SK-N-SH treated with all-trans-retinoic acid at 6 μM for 48 hours (cell line): ENCODE measurements at regions not wholly inside any gene's neighbourhood (a gene's known extent, or its start where the extent isn't known, plus 50 kb on each side); places are given as distances from the start of the nearest gene placed in this dataset.

Source experiments
- ARNTL ChIP-seq: fragments of 450-650 bp; formaldehyde crosslinking; IDR thresholded peaks from 2 replicates; pipeline ENCODE4 v1.5.0; 2020; ENCODE audit warnings: low read depth, mild to moderate bottlenecking, moderate library complexity, borderline replicate concordance
- CSDC2 ChIP-seq: fragments of 250-450 bp; sonication (Bioruptor Pico); IDR thresholded peaks from 2 replicates; pipeline ENCODE4 v1.5.0; 2020; ENCODE audit warnings: mild to moderate bottlenecking, moderate library complexity
- OSR1 ChIP-seq: fragments of 250-450 bp; sonication (Bioruptor Pico); IDR thresholded peaks from 2 replicates; pipeline ENCODE4 v1.8.0; 2022; ENCODE audit warnings: moderate library complexity, mild to moderate bottlenecking, inconsistent platforms
- POU6F1 ChIP-seq: fragments of 250-450 bp; sonication (Bioruptor Pico); IDR thresholded peaks from 2 replicates; pipeline ENCODE4 v1.8.0; 2021; ENCODE audit warnings: low read depth, mild to moderate bottlenecking, moderate library complexity, borderline replicate concordance
- PPARA ChIP-seq: fragments of 250-450 bp; sonication (Bioruptor Pico); IDR thresholded peaks from 2 replicates; pipeline ENCODE4 v1.5.0; 2020; ENCODE audit warnings: mild to moderate bottlenecking, borderline replicate concordance
- TOX ChIP-seq: fragments of 250-450 bp; sonication (Bioruptor Pico); IDR thresholded peaks from 2 replicates; pipeline ENCODE4 v1.8.0; 2021; ENCODE audit warnings: mild to moderate bottlenecking, moderate library complexity, borderline replicate concordance
- TSHZ2 ChIP-seq: fragments of 250-450 bp; sonication (Bioruptor Pico); IDR thresholded peaks from 2 replicates; pipeline ENCODE4 v1.5.0; 2020; ENCODE audit warnings: mild to moderate bottlenecking, moderate library complexity
- ZNF70 ChIP-seq: fragments of 450-650 bp; formaldehyde crosslinking; IDR thresholded peaks from 2 replicates; pipeline ENCODE4 v1.5.0; 2020; ENCODE audit warnings: mild to moderate bottlenecking, moderate library complexity
- TF ChIP-seq, protein P1 (sequence below): fragments of 250-450 bp; sonication (Bioruptor Pico); IDR thresholded peaks from 2 replicates; pipeline ENCODE4 v1.5.1; 2020; ENCODE audit warnings: low read depth, mild to moderate bottlenecking, moderate library complexity
- TF ChIP-seq, protein P2 (sequence below): fragments of 250-450 bp; sonication (Bioruptor Pico); IDR thresholded peaks from 2 replicates; pipeline ENCODE4 v1.8.0; 2020; ENCODE audit warnings: mild to moderate bottlenecking, moderate library complexity, borderline replicate concordance

- TF ChIP-seq OSR1 (no peak), ARNTL (CRISPR knock-in tag) (no peak), PPARA (CRISPR knock-in tag) (no peak), TOX (CRISPR knock-in tag) (no peak), TSHZ2 (no peak), POU6F1 (no peak), CSDC2 (no peak), ZNF70 (CRISPR knock-in tag) (no peak)
- TF ChIP-seq, protein P1, sequence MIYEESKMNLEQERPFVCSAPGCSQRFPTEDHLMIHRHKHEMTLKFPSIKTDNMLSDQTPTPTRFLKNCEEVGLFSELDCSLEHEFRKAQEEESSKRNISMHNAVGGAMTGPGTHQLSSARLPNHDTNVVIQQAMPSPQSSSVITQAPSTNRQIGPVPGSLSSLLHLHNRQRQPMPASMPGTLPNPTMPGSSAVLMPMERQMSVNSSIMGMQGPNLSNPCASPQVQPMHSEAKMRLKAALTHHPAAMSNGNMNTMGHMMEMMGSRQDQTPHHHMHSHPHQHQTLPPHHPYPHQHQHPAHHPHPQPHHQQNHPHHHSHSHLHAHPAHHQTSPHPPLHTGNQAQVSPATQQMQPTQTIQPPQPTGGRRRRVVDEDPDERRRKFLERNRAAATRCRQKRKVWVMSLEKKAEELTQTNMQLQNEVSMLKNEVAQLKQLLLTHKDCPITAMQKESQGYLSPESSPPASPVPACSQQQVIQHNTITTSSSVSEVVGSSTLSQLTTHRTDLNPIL (CRISPR knock-in tag), result no peak
- TF ChIP-seq, protein P2, sequence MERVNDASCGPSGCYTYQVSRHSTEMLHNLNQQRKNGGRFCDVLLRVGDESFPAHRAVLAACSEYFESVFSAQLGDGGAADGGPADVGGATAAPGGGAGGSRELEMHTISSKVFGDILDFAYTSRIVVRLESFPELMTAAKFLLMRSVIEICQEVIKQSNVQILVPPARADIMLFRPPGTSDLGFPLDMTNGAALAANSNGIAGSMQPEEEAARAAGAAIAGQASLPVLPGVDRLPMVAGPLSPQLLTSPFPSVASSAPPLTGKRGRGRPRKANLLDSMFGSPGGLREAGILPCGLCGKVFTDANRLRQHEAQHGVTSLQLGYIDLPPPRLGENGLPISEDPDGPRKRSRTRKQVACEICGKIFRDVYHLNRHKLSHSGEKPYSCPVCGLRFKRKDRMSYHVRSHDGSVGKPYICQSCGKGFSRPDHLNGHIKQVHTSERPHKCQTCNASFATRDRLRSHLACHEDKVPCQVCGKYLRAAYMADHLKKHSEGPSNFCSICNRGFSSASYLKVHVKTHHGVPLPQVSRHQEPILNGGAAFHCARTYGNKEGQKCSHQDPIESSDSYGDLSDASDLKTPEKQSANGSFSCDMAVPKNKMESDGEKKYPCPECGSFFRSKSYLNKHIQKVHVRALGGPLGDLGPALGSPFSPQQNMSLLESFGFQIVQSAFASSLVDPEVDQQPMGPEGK (CRISPR knock-in tag), result no peak
These were observed 150.5 kb upstream of the SOX9 start for GRCh38 chr17:71970312-71970711.
